Kidney epithelial cell (primary cell): ENCODE measurements at regions not wholly inside any gene's neighbourhood (a gene's known extent, or its start where the extent isn't known, plus 50 kb on each side); places are given as distances from the start of the nearest gene placed in this dataset.
"Not testable (repeated sequence)": the region's sequence is repeated elsewhere in the genome, so short reads cannot be mapped to it uniquely, and the experiment has no call there.

ENCODE experiments used
- DNase-seq: peaks from one replicate; pipeline ENCODE4 v3.0.0-alpha.2; 2010; ENCODE audit warnings: low read depth
- H3K27me3 ChIP-seq: 2 replicates; pipeline ENCODE4 v1.6.0; 2011; ENCODE audit warnings: low read length; ENCODE audit not compliant: control insufficient read depth, insufficient read depth
- H3K36me3 ChIP-seq: 2 replicates; pipeline ENCODE4 v1.5.1; 2011; ENCODE audit warnings: low read length; ENCODE audit not compliant: control insufficient read depth, insufficient read depth
- H3K4me3 ChIP-seq: 2 replicates; pipeline ENCODE4 v1.5.1; 2011; ENCODE audit warnings: low read depth, mild to moderate bottlenecking, control low read depth, low read length
- TF ChIP-seq, protein P1 (sequence below): IDR thresholded peaks from 2 replicates; pipeline ENCODE4 v1.5.1; 2011; ENCODE audit warnings: mild to moderate bottlenecking, moderate library complexity, low read length, control low read depth, inconsistent platforms; ENCODE audit not compliant: insufficient read depth, poor library complexity, severe bottlenecking

- no peak for DNase-seq
- Histone ChIP-seq H3K4me3 (no peak overlapping the region), H3K27me3 (no peaks in the 10 kb centered on the region), H3K36me3 (no peaks in the 10 kb centered on the region)
- TF ChIP-seq, protein P1, sequence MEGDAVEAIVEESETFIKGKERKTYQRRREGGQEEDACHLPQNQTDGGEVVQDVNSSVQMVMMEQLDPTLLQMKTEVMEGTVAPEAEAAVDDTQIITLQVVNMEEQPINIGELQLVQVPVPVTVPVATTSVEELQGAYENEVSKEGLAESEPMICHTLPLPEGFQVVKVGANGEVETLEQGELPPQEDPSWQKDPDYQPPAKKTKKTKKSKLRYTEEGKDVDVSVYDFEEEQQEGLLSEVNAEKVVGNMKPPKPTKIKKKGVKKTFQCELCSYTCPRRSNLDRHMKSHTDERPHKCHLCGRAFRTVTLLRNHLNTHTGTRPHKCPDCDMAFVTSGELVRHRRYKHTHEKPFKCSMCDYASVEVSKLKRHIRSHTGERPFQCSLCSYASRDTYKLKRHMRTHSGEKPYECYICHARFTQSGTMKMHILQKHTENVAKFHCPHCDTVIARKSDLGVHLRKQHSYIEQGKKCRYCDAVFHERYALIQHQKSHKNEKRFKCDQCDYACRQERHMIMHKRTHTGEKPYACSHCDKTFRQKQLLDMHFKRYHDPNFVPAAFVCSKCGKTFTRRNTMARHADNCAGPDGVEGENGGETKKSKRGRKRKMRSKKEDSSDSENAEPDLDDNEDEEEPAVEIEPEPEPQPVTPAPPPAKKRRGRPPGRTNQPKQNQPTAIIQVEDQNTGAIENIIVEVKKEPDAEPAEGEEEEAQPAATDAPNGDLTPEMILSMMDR = no peak
Observed at GRCh38 chr7:81831883-81832282, 62.0 kb upstream of the HGF start.

DNA sequence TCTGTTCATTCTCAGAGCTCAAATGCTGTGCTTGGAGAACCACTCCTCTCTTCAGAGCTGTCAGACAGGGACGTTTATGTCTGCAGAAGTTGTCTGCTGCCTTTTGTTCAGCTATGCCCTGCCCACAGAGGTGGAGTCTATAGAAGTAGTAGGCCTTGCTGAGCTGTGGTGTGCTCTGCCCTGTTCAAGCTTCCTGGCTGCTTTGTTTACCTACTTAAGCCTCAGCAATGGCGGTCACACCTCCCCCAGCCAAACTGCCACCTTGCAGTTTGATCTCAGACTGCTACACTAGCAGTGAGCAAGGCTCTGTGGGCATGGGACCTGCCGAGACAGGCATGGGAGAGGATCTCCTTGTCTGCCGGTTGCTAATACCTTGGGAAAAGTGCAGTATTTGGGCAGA is 59.7 kb upstream of the HGF start:
- DNase-seq, H3K4me3 ChIP-seq, H3K36me3 ChIP-seq, H3K27me3 ChIP-seq: not testable (repeated sequence)

- DNase-seq = no peak
- no peak overlapping the region for H3K4me3 ChIP-seq
- no peaks in the 10 kb centered on the region for H3K36me3 ChIP-seq
- no peaks in the 10 kb centered on the region for H3K27me3 ChIP-seq
- TF ChIP-seq, protein P1 = no peak
Observed at GRCh38 chr7:81822811-81823210, 53.0 kb upstream of the HGF start.

- TF ChIP-seq, protein P1 = no peak
- H3K27me3 ChIP-seq = no peaks in the 10 kb centered on the region
- H3K4me3 ChIP-seq = no peak overlapping the region
- DNase-seq = no peak
- H3K36me3 ChIP-seq = no peaks in the 10 kb centered on the region
Observed at GRCh38 chr7:81819861-81820260, 50.0 kb upstream of the HGF start.
